Panc1 (cell line): ENCODE measurements at regions not wholly inside any gene's neighbourhood (a gene's known extent, or its start where the extent isn't known, plus 50 kb on each side); places are given as distances from the start of the nearest gene placed in this dataset.

Experiments used
- ATAC-seq: fragments of 200-7000 bp; cut with Tn5 transposase; 2 replicates; pipeline ENCODE4 v1.9.1; 2020; ENCODE audit warnings: mild to moderate bottlenecking, moderate library complexity
- BruUV-seq: library from RNA; stranded (reverse); fragments of 400-500 nt; replicated peaks from 2 replicates; lab custom pipeline; 2021; lab: Mats Ljungman, UMichigan
- CTCF ChIA-PET: fragments of 300-600 bp; sonication (Branson Sonifier 250); formaldehyde crosslinking; loops from one replicate; lab custom pipeline; 2022; ENCODE audit warnings: antibody characterized with exemption; lab: Charles Lee
- POLR2A ChIA-PET: fragments of 300-600 bp; sonication (Branson Sonifier 250); formaldehyde crosslinking; loops from one replicate; lab custom pipeline; 2022; ENCODE audit warnings: antibody characterized with exemption; lab: Charles Lee
- DNase-seq: peaks from one replicate; pipeline ENCODE4 v3.0.0-alpha.2; 2010; ENCODE audit warnings: low read depth, low spot score
- H3K27ac ChIP-seq: 2 replicates; pipeline ENCODE4 v1.5.1; 2011; ENCODE audit warnings: mild to moderate bottlenecking, low read length, inconsistent platforms
- H3K27me3 ChIP-seq: fragments of 200-500 bp; sonication (Bioruptor generic); 2 replicates; pipeline ENCODE4 v1.6.0; 2014; ENCODE audit warnings: low read length, inconsistent platforms; ENCODE audit not compliant: control insufficient read depth, insufficient read depth
- H3K36me3 ChIP-seq: fragments of 200-500 bp; sonication (Bioruptor generic); 2 replicates; pipeline ENCODE4 v1.5.1; 2014; ENCODE audit warnings: inconsistent platforms, mild to moderate bottlenecking, low read length, moderate library complexity; ENCODE audit not compliant: control insufficient read depth, insufficient read depth
- H3K4me1 ChIP-seq: 2 replicates; pipeline ENCODE4 v1.5.1; 2011; ENCODE audit warnings: inconsistent platforms, mild to moderate bottlenecking, low read length, moderate library complexity; ENCODE audit not compliant: control insufficient read depth, insufficient read depth
- H3K4me3 ChIP-seq, 2 experiments: 2 replicates each; pipeline ENCODE4 v1.5.1; 2011 to 2012; ENCODE audit warnings: low read depth in 2 of 2, low read length in 2 of 2, mild to moderate bottlenecking in 2 of 2, inconsistent platforms in 1 of 2, moderate library complexity in 1 of 2
- H3K9me3 ChIP-seq: fragments of 200-500 bp; sonication (Bioruptor generic); 2 replicates; pipeline ENCODE4 v1.5.1; 2014; ENCODE audit warnings: low read depth, mild to moderate bottlenecking, inconsistent platforms, low read length, moderate library complexity; ENCODE audit not compliant: control insufficient read depth, insufficient read depth
- POLR2AphosphoS5 ChIP-seq: IDR thresholded peaks from 2 replicates; pipeline ENCODE4 v1.6.1; 2012; ENCODE audit warnings: mild to moderate bottlenecking, low read depth, low read length, moderate library complexity
- REST ChIP-seq, 2 experiments: IDR thresholded peaks; 2 replicates each; pipeline ENCODE4 v1.6.1; 2011 to 2012; ENCODE audit warnings: low read depth in 2 of 2, control low read depth in 1 of 2, low read length in 1 of 2, mild to moderate bottlenecking in 1 of 2, moderate library complexity in 1 of 2; ENCODE audit not compliant: insufficient read depth in 1 of 2
- SIN3A ChIP-seq: IDR thresholded peaks from 2 replicates; pipeline ENCODE4 v1.6.1; 2012; ENCODE audit warnings: low read depth, mild to moderate bottlenecking, low read length, moderate library complexity, borderline replicate concordance; ENCODE audit not compliant: insufficient read depth
- TCF7L2 ChIP-seq: IDR thresholded peaks from 2 replicates; pipeline ENCODE4 v1.6.1; 2011; ENCODE audit warnings: mild to moderate bottlenecking, low read depth, low read length, inconsistent platforms
- in situ Hi-C: cut with HindIII; loops from 2 replicates; pipeline ENCODE4 v1.10.0; 2016; ENCODE audit warnings: low sequenced_read_pairs, low pct_unique_long_range_greater_than_20kb
- intact Hi-C: fragments of 100-400 bp; cut with micrococcal nuclease; formaldehyde crosslinking; loops from one replicate; pipeline ENCODE4 v1.10.0; 2022; ENCODE audit not compliant: unreplicated experiment
- TF ChIP-seq, protein P1 (sequence below): fragments of 450-650 bp; IDR thresholded peaks from 2 replicates; pipeline ENCODE4 v1.5.1; 2017; ENCODE audit warnings: mild to moderate bottlenecking

DNA sequence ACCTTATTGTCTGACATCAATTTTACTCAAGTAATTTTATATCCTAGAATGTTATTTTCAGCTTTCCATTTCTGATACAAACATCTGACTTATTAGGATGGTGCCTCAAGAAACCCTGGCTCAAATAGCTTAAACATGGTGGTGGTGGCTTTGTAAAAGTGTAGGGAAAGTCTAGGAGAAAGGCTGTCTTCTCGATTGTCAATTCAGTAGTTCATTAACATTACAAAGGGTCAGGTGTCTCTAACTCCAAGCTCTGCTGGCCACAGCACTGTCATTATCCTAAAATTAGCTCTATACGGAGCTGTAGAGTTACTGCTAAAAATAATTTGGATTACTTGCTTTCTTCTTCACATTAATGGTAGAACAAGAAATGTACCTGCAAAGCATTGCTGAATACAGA lies 1360.1 kb upstream of the CDH6 start:
- Histone ChIP-seq H3K4me1 (no peaks in the 10 kb centered on the region), H3K4me3 (no peak overlapping the region), H3K27ac (no peak overlapping the region), H3K9me3 (no peaks in the 10 kb centered on the region), H3K27me3 (no peaks in the 10 kb centered on the region), H3K36me3 (no peaks in the 10 kb centered on the region)
- intact Hi-C loops, result no loop called here
- ChIA-PET CTCF (no interaction called here), POLR2A (no interaction called here)
- TF ChIP-seq TCF7L2, result no peak
- TF ChIP-seq, protein P1, sequence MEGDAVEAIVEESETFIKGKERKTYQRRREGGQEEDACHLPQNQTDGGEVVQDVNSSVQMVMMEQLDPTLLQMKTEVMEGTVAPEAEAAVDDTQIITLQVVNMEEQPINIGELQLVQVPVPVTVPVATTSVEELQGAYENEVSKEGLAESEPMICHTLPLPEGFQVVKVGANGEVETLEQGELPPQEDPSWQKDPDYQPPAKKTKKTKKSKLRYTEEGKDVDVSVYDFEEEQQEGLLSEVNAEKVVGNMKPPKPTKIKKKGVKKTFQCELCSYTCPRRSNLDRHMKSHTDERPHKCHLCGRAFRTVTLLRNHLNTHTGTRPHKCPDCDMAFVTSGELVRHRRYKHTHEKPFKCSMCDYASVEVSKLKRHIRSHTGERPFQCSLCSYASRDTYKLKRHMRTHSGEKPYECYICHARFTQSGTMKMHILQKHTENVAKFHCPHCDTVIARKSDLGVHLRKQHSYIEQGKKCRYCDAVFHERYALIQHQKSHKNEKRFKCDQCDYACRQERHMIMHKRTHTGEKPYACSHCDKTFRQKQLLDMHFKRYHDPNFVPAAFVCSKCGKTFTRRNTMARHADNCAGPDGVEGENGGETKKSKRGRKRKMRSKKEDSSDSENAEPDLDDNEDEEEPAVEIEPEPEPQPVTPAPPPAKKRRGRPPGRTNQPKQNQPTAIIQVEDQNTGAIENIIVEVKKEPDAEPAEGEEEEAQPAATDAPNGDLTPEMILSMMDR, result no peak
- no peak for TF ChIP-seq REST (IDR thresholded peaks at IDR 0.05; ENCODE audit: insufficient read depth in 1 of 2, low read depth in 2 of 2, low read length in 1 of 2)
- TF ChIP-seq SIN3A, result no peak
- TF ChIP-seq POLR2AphosphoS5, result no peak
- in situ Hi-C loops, result no loop called here
- BruUV-seq, result no TSS peak
- no peak for ATAC-seq
- DNase-seq, result no peak

DNA sequence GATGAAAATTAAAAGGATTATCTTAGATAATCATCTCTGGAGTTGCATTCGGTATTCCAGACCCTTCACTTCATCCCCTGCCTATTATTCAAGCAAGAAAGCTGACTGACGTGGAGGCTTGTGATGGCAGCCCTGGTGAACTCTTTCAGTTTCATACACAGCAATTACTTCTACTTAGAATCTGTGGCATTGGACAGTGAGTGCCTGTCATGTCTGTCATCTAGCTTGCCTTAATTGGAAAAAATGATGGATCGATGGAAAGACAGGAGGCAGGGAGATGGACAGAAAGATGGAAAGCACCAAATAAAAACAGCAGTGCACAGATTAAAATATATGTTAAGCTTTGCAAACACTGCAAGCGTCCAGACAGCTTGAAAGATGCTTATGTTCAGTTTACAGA lies 1371.0 kb upstream of the CDH6 start:
- ChIA-PET POLR2A (no interaction called here), CTCF (no interaction called here)
- no peaks in the 10 kb centered on the region for H3K27me3 ChIP-seq
- H3K27ac ChIP-seq, result no peak overlapping the region
- TF ChIP-seq, protein P1, result no peak
- TF ChIP-seq POLR2AphosphoS5 (no peak), SIN3A (no peak), REST (IDR thresholded peaks at IDR 0.05; ENCODE audit: insufficient read depth in 1 of 2, low read depth in 2 of 2, low read length in 1 of 2) (no peak), TCF7L2 (no peak)
- H3K4me3 ChIP-seq, result no peak overlapping the region
- no TSS peak for BruUV-seq
- intact Hi-C loops (no loop called here), in situ Hi-C loops (no loop called here)
- ATAC-seq, result no peak
- H3K4me1 ChIP-seq, result no peaks in the 10 kb centered on the region
- H3K9me3 ChIP-seq, result 0 out of 2 replicates have a peak, but pooled peaks cover 3% of the 10 kb centered on the region
- no peak for DNase-seq
- H3K36me3 ChIP-seq, result no peaks in the 10 kb centered on the region
